ENCODE measurements at regions not wholly inside any gene's neighbourhood (a gene's known extent, or its start where the extent isn't known, plus 50 kb on each side); places are given as distances from the start of the nearest gene placed in this dataset.

GRCh38 chr6:155587817-155588216, 132.2 kb upstream of the NOX3 start:
- H3K27ac ChIP-seq (ENCODE audit: low read depth, low read length), result no peak overlapping the region
- POLR2A ChIA-PET, result no interaction called here
- no peaks in the 10 kb centered on the region for H3K9me2 ChIP-seq (ENCODE audit: insufficient read depth)
- H3K4me2 ChIP-seq (ENCODE audit: low read length), result no peak overlapping the region
- H3K79me2 ChIP-seq (ENCODE audit: insufficient read depth, low read length), result no peaks in the 10 kb centered on the region
- CTCF ChIA-PET, result no interaction called here
- BruUV-seq (replicated peaks), result no TSS peak
- H2AFZ ChIP-seq (ENCODE audit: low read depth, low read length, poor library complexity, severe bottlenecking), result no peak overlapping the region
- TF ChIP-seq SP1 (IDR thresholded peaks at IDR 0.05; ENCODE audit: low read depth) (no peak), MAX (IDR thresholded peaks at IDR 0.05) (no peak), YY1 (IDR thresholded peaks at IDR 0.05; ENCODE audit: extremely low read depth, insufficient replicate concordance, low read depth, low read length) (no peak), ZBTB33 (IDR thresholded peaks at IDR 0.05; ENCODE audit: extremely low read depth, insufficient replicate concordance, low read length) (no peak), SIN3A (IDR thresholded peaks at IDR 0.05; ENCODE audit: low read depth) (no peak), CEBPB (IDR thresholded peaks at IDR 0.05; ENCODE audit: low read depth) (no peak), FOSL1 (IDR thresholded peaks at IDR 0.05; ENCODE audit: low read depth) (no peak), ZFX (IDR thresholded peaks at IDR 0.05) (no peak), EGR1 (IDR thresholded peaks at IDR 0.05; ENCODE audit: low read depth) (no peak), CTCF (IDR thresholded peaks at IDR 0.05 in 2 of 3, conservative IDR thresholded peaks at IDR 0.05 in 1 of 3; ENCODE audit: borderline replicate concordance in 1 of 3, insufficient read depth in 1 of 3, low read depth in 2 of 3, low read length in 2 of 3) (no peak), EZH2 (IDR thresholded peaks at IDR 0.05) (no peak), EZH2phosphoT487 (IDR thresholded peaks at IDR 0.05; ENCODE audit: borderline replicate concordance) (no peak), POLR2A (IDR thresholded peaks at IDR 0.05; ENCODE audit: borderline replicate concordance, extremely low read depth, insufficient read depth, insufficient read length) (no peak)
- DNase-seq (ENCODE audit: low read depth, low spot score) (no peak), ATAC-seq (no peak)
- H3K9ac ChIP-seq (ENCODE audit: low read length), result no peak overlapping the region
- intact Hi-C loops (cut with micrococcal nuclease), result no loop called here
- no peaks in the 10 kb centered on the region for H3K27me3 ChIP-seq (ENCODE audit: insufficient read depth, low read length)
- H3K4me1 ChIP-seq (ENCODE audit: control insufficient read depth in 1 of 2, insufficient read depth in 2 of 2, low read length in 2 of 2), result no peaks in the 10 kb centered on the region
- H3K36me3 ChIP-seq (ENCODE audit: control insufficient read depth in 1 of 2, insufficient read depth in 2 of 2, low read length in 2 of 2), result no peaks in the 10 kb centered on the region
- H3K9me3 ChIP-seq (ENCODE audit: control insufficient read depth in 1 of 2, insufficient read depth in 1 of 2, low read depth in 1 of 2, low read length in 2 of 2), result no peaks in the 10 kb centered on the region
- no peak overlapping the region for H3K4me3 ChIP-seq (replicated peaks in 1 of 2; ENCODE audit: low read depth in 1 of 2, low read length in 2 of 2)
- H4K20me1 ChIP-seq (ENCODE audit: insufficient read depth), result no peaks in the 10 kb centered on the region
- RAD21 ChIA-PET (ENCODE audit: low non-redundant PET in 1 of 2, low total read pairs in 2 of 2, uncharacterized antibody in 2 of 2, unreplicated experiment in 2 of 2), result no interaction called here
